ENCODE measurements at regions not wholly inside any gene's neighbourhood (a gene's known extent, or its start where the extent isn't known, plus 50 kb on each side); places are given as distances from the start of the nearest gene placed in this dataset.
"Not testable (repeated sequence)": the region's sequence is repeated elsewhere in the genome, so short reads cannot be mapped to it uniquely, and the experiment has no call there.

DNA sequence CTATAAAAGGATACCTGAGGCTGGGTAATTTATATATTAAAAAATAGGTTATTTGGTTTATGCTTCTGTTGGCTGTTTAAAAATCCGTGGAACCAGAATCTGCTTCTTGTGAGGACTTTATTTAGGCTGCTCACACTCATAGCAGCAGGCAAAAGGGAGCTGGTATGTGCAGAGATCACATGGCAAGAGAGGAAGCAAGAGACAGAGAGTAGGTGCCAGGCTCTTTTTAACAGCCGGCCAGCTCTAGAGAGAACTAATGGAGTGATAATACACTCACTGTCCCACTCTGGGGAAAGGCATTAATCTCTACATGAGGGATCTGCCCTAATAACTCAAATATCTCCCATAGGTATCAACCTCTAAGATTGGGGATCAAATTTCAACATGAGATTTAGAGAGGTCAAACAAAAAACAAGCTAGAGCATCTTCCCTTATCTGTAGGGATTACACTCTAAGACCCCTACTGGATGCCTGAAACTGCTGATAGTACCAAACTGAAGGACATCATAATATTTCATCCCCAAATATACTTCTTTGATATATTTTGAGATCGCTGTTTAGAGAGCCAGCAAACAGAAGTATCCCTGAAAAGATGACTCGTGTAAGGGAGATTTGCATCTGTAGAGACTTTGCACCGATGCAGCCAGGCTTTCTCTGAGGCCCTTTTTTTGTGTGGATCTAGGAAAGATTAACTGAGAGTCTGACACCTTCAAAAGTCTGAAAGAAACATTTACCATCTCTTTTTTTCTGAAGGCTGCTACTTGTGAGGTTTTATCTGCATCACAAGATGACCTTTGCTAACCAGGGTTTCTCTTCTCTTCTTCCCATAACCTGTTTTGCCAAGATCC, 717.0 kb upstream of the MBL2 start:
- no peak for DNase-seq (ENCODE audit: low read depth)
- H3K4me3 ChIP-seq (ENCODE audit: low read depth, low read length), result no peak overlapping the region
- TF ChIP-seq CTCF (IDR thresholded peaks at IDR 0.05; ENCODE audit: low read depth, low read length, missing control alignments), result no peak

- no peak overlapping the region for H3K4me3 ChIP-seq (ENCODE audit: low read depth, low read length)
- no peak for TF ChIP-seq CTCF (IDR thresholded peaks at IDR 0.05; ENCODE audit: low read depth, low read length, missing control alignments)
- DNase-seq (ENCODE audit: low read depth), result no peak
Observed at GRCh38 chr10:53487019-53487983, 714.7 kb upstream of the MBL2 start.

GRCh38 chr10:53485422-53485821, 712.8 kb upstream of the MBL2 start:
- not testable (repeated sequence) for DNase-seq (ENCODE audit: low read depth); H3K4me3 ChIP-seq (ENCODE audit: low read depth, low read length)

DNA sequence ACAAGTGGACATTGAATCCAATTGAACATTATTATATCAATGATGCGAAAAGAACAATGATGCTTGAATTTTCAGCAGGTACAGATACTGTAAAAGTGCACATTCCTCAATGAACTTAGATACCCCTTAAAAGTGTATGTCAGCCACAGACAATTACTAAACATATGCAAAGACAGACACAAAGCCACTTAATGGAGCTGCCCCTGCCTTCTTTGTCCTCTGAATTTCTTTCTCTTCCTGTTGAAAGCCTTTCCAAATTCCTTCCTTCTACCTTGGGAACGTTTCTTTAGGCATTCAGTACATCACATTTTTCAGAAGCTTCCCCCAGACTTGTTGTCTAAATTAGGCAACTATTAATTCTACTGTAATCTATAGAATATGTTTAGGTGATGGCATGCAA, 706.8 kb upstream of the MBL2 start:
- TF ChIP-seq CTCF (IDR thresholded peaks at IDR 0.05; ENCODE audit: low read depth, low read length, missing control alignments), result no peak
- no peak overlapping the region for H3K4me3 ChIP-seq (ENCODE audit: low read depth, low read length)
- no peak for DNase-seq (ENCODE audit: low read depth)

GRCh38 chr10:53477313-53477675, 704.7 kb upstream of the MBL2 start:
- H3K4me3 ChIP-seq (ENCODE audit: low read depth, low read length), result no peak overlapping the region
- no peak for DNase-seq (ENCODE audit: low read depth)
- no peak for TF ChIP-seq CTCF (IDR thresholded peaks at IDR 0.05; ENCODE audit: low read depth, low read length, missing control alignments)

DNA sequence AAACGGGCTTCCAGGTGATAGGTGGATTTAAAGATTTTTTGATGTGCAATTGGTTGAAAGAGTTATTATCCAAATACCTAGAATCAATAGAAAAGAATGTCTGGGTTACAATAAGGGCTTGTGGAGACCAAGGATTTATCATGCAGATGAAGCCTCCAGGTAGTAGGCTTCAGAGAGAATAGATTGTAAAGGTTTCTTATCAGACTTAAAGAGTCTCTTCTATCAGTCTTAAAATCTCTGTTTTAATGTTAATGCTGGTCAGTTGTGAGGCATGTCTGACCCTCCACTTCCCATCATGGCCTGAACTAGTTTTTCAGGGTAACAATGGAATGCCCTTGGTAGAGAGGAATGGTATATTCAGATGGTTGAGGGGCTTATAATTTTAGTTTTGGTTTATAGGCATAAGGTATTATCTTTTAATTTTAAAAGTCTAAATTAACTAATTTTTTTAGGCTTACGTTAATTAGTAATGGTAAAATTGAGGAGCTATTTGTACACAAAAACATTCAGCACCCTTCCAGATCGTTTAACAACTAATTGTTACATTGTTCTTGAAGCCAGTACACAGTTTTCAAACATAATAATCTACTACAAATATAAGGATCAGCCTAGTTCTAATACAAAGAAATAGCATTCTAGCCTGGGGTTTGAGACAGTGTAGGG, 704.2 kb upstream of the MBL2 start:
- no peak for DNase-seq (ENCODE audit: low read depth)
- no peak for TF ChIP-seq CTCF (IDR thresholded peaks at IDR 0.05; ENCODE audit: low read depth, low read length, missing control alignments)
- no peak overlapping the region for H3K4me3 ChIP-seq (ENCODE audit: low read depth, low read length)

- no peak overlapping the region for H3K4me3 ChIP-seq (ENCODE audit: low read depth, low read length)
- TF ChIP-seq CTCF (IDR thresholded peaks at IDR 0.05; ENCODE audit: low read depth, low read length, missing control alignments), result no peak
- no peak for DNase-seq (ENCODE audit: low read depth)
Observed at GRCh38 chr10:53469383-53469782, 696.8 kb upstream of the MBL2 start.

Measured in GM12864 (cell line).